ENCODE measurements at regions not wholly inside any gene's neighbourhood (a gene's known extent, or its start where the extent isn't known, plus 50 kb on each side); places are given as distances from the start of the nearest gene placed in this dataset.

- TF ChIP-seq, protein P1, sequence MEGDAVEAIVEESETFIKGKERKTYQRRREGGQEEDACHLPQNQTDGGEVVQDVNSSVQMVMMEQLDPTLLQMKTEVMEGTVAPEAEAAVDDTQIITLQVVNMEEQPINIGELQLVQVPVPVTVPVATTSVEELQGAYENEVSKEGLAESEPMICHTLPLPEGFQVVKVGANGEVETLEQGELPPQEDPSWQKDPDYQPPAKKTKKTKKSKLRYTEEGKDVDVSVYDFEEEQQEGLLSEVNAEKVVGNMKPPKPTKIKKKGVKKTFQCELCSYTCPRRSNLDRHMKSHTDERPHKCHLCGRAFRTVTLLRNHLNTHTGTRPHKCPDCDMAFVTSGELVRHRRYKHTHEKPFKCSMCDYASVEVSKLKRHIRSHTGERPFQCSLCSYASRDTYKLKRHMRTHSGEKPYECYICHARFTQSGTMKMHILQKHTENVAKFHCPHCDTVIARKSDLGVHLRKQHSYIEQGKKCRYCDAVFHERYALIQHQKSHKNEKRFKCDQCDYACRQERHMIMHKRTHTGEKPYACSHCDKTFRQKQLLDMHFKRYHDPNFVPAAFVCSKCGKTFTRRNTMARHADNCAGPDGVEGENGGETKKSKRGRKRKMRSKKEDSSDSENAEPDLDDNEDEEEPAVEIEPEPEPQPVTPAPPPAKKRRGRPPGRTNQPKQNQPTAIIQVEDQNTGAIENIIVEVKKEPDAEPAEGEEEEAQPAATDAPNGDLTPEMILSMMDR (optimal IDR thresholded peaks at IDR 0.05 in 1 of 3, IDR thresholded peaks at IDR 0.05 in 1 of 3, conservative IDR thresholded peaks at IDR 0.05 in 1 of 3; ENCODE audit: extremely low read depth in 1 of 3, insufficient read depth in 2 of 3, low read length in 3 of 3) = no peak
- no peak for TF ChIP-seq EZH2 (IDR thresholded peaks at IDR 0.05; ENCODE audit: low read length)
Measured at GRCh38 chr2:234261736-234262135, 211.2 kb downstream of the SPP2 start.

Data from keratinocyte (primary cell).